CD4-positive, alpha-beta T cell (primary cell): ENCODE measurements at regions not wholly inside any gene's neighbourhood (a gene's known extent, or its start where the extent isn't known, plus 50 kb on each side); places are given as distances from the start of the nearest gene placed in this dataset.

ENCODE experiments used
- ATAC-seq: fragments of 200-7000 bp; cut with Tn5 transposase; one replicate; pipeline ENCODE4 v1.10.0; 2022; ENCODE audit warnings: mild to moderate bottlenecking; ENCODE audit not compliant: poor library complexity
- CTCF ChIA-PET: fragments of 350-600 bp; sonication (Branson Sonifier 250); formaldehyde crosslinking; loops from one replicate; lab custom pipeline; 2021; ENCODE audit warnings: antibody characterized with exemption, inconsistent platforms; lab: Charles Lee
- POLR2A ChIA-PET: fragments of 350-600 bp; sonication (Branson Sonifier 250); formaldehyde crosslinking; loops from one replicate; lab custom pipeline; 2021; ENCODE audit warnings: antibody characterized with exemption, inconsistent platforms; lab: Charles Lee
- DNase-seq, 14 experiments: peaks; one replicate each; pipeline ENCODE4 v3.0.0-alpha.2; 2013 to 2020; ENCODE audit warnings: mixed read lengths in 2 of 14
- H3K27ac ChIP-seq, 2 donors: one replicate each; pipeline versions ENCODE4 v1.5.1 to v1.7.0; 2013; ENCODE audit warnings: low read length in 2 of 2, low read depth in 1 of 2, mild to moderate bottlenecking in 1 of 2
- H3K27me3 ChIP-seq, 2 experiments: 1 replicate in 1 of 2; 2 replicates in 1 of 2; pipeline versions ENCODE4 v1.6.1 to v1.7.0; 2013; ENCODE audit warnings: low read length in 2 of 2, control low read depth in 1 of 2, mild to moderate bottlenecking in 1 of 2, moderate library complexity in 1 of 2; ENCODE audit not compliant: insufficient read depth in 2 of 2, control insufficient read depth in 1 of 2
- H3K36me3 ChIP-seq: one replicate; pipeline ENCODE4 v1.6.1; 2013; ENCODE audit warnings: low read length, control low read depth; ENCODE audit not compliant: insufficient read depth
- H3K4me1 ChIP-seq: one replicate; pipeline ENCODE4 v1.6.1; 2013; ENCODE audit warnings: low read length, control low read depth; ENCODE audit not compliant: insufficient read depth
- H3K4me3 ChIP-seq: one replicate; pipeline ENCODE4 v1.5.1; 2013; ENCODE audit warnings: mild to moderate bottlenecking, low read length, moderate library complexity
- H3K9me3 ChIP-seq, 2 experiments: 1 replicate in 1 of 2; 2 replicates in 1 of 2; pipeline versions ENCODE4 v1.6.1 to v1.7.0; 2013; ENCODE audit warnings: low read length in 2 of 2, mild to moderate bottlenecking in 2 of 2, control low read depth in 1 of 2, moderate library complexity in 1 of 2; ENCODE audit not compliant: control insufficient read depth in 1 of 2, insufficient read depth in 1 of 2
- H3K27ac Mint-ChIP-seq: one replicate; pipeline ENCODE4 v1.8.0; 2020; ENCODE audit warnings: mixed read lengths
- H3K27me3 Mint-ChIP-seq: one replicate; pipeline ENCODE4 v1.8.0; 2021; ENCODE audit warnings: mixed read lengths
- H3K36me3 Mint-ChIP-seq: one replicate; pipeline ENCODE4 v1.8.0; 2021; ENCODE audit warnings: low read depth, mixed read lengths
- H3K4me1 Mint-ChIP-seq: one replicate; pipeline ENCODE4 v1.8.0; 2021; ENCODE audit warnings: low read depth, mixed read lengths
- H3K4me3 Mint-ChIP-seq: one replicate; pipeline ENCODE4 v1.8.0; 2020; ENCODE audit warnings: mild to moderate bottlenecking, mixed read lengths
- H3K9me3 Mint-ChIP-seq: one replicate; pipeline ENCODE4 v1.8.0; 2020; ENCODE audit warnings: mixed read lengths
- intact Hi-C, 2 experiments: fragments of 100-400 bp; cut with DNase I in 1 of 2; cut with micrococcal nuclease in 1 of 2; formaldehyde crosslinking; loops; one replicate each; pipeline versions ENCODE4 v1.15.1 to v1.9.0; 2023 to 2025; cut with DNase I, micrococcal nuclease
- TF ChIP-seq, protein P1 (sequence below): fragments of 200-600 bp; IDR thresholded peaks from one replicate; pipeline ENCODE4 v1.8.0; 2022; ENCODE audit warnings: antibody characterized with exemption, mild to moderate bottlenecking

DNA sequence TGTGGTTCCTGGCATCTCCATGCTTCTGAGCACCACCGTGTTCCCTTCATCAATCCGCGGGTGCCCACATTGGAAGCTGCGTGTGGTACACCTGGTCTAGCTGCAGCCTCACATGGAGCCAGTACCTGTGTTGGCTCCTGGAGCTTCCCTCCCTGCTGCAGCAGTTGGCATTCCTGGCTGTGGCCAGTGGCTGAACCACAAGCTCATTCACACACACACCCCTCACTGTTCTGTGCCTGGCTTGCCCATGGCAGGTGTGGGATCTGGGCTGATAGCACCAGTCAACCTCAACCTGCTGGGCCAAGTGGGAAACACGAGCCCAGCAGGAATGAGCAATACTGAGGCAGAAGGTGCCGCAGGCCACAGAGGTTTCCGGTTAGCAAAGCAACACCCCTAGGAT, 256.2 kb upstream of the LRFN5 start:
- H3K27me3 Mint-ChIP-seq, result no peaks in the 10 kb centered on the region
- H3K4me1 Mint-ChIP-seq, result no peaks in the 10 kb centered on the region
- peaks cover 0 to 16% of the 10 kb centered on the region in 2 experiments for H3K9me3 ChIP-seq
- CTCF ChIA-PET, result no interaction called here
- intact Hi-C loops, result no loop called here
- no peaks in the 10 kb centered on the region for H3K4me1 ChIP-seq
- H3K36me3 Mint-ChIP-seq, result no peaks in the 10 kb centered on the region
- TF ChIP-seq, protein P1, sequence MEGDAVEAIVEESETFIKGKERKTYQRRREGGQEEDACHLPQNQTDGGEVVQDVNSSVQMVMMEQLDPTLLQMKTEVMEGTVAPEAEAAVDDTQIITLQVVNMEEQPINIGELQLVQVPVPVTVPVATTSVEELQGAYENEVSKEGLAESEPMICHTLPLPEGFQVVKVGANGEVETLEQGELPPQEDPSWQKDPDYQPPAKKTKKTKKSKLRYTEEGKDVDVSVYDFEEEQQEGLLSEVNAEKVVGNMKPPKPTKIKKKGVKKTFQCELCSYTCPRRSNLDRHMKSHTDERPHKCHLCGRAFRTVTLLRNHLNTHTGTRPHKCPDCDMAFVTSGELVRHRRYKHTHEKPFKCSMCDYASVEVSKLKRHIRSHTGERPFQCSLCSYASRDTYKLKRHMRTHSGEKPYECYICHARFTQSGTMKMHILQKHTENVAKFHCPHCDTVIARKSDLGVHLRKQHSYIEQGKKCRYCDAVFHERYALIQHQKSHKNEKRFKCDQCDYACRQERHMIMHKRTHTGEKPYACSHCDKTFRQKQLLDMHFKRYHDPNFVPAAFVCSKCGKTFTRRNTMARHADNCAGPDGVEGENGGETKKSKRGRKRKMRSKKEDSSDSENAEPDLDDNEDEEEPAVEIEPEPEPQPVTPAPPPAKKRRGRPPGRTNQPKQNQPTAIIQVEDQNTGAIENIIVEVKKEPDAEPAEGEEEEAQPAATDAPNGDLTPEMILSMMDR, result no peak
- H3K36me3 ChIP-seq, result no peaks in the 10 kb centered on the region
- no peak for ATAC-seq
- H3K4me3 Mint-ChIP-seq, result no peak overlapping the region
- no peak overlapping the region for H3K27ac ChIP-seq
- peaks cover 2% of the 10 kb centered on the region for H3K9me3 Mint-ChIP-seq
- H3K4me3 ChIP-seq, result no peak overlapping the region
- no peaks in the 10 kb centered on the region for H3K27me3 ChIP-seq
- POLR2A ChIA-PET, result no interaction called here
- no peak overlapping the region for H3K27ac Mint-ChIP-seq
- DNase-seq, result no peak

DNA sequence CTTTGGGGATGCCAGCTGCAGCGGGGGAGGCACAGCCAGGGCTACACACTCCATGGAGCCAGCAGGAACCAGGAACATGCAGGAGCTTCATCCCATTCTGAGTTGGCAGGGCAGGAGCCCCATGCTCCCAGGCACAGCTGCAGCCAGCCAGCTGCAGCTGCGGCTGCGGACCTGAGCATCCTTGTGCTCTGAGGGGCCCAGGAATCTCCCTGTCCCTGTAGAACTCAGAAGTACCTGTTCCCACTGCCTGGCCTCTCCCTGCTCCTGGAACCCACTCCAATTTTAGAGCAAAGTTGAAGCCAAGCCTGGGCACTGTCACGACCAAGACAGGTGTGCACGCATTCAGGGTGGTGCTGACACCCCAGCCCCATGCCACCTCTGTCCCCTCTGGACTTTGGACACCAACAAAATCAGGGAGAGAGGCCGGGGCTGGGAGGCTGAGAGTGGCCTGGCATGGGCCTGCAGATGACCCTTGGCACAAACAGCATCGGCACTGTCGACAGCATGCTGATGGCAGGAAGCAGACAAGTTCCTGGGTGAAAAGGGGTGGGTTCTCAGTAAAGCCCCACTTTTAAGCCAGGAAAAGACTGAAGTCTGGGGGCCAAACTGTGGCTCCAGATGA, 257.3 kb upstream of the LRFN5 start:
- no peaks in the 10 kb centered on the region for H3K4me1 Mint-ChIP-seq
- H3K27me3 Mint-ChIP-seq, result no peaks in the 10 kb centered on the region
- Histone ChIP-seq H3K4me1 (no peaks in the 10 kb centered on the region), H3K27me3 (no peaks in the 10 kb centered on the region), H3K9me3 (peaks cover 0 to 16% of the 10 kb centered on the region in 2 experiments), H3K27ac (no peak overlapping the region), H3K36me3 (no peaks in the 10 kb centered on the region), H3K4me3 (no peak overlapping the region)
- no peak overlapping the region for H3K27ac Mint-ChIP-seq
- ChIA-PET CTCF (no interaction called here), POLR2A (no interaction called here)
- DNase-seq, result no peak
- TF ChIP-seq, protein P1, result no peak
- peaks cover 2% of the 10 kb centered on the region for H3K9me3 Mint-ChIP-seq
- intact Hi-C loops, result no loop called here
- H3K36me3 Mint-ChIP-seq, result no peaks in the 10 kb centered on the region
- no peak for ATAC-seq
- H3K4me3 Mint-ChIP-seq, result no peak overlapping the region

- intact Hi-C loops, result no loop called here
- Histone ChIP-seq H3K4me1 (no peaks in the 10 kb centered on the region), H3K27ac (no peak overlapping the region), H3K27me3 (no peaks in the 10 kb centered on the region), H3K36me3 (no peaks in the 10 kb centered on the region), H3K9me3 (no peaks in the 10 kb centered on the region), H3K4me3 (no peak overlapping the region)
- no peak overlapping the region for H3K4me3 Mint-ChIP-seq
- no peaks in the 10 kb centered on the region for H3K36me3 Mint-ChIP-seq
- no peak overlapping the region for H3K27ac Mint-ChIP-seq
- TF ChIP-seq, protein P1, result no peak
- ChIA-PET POLR2A (no interaction called here), CTCF (no interaction called here)
- DNase-seq (no peak), ATAC-seq (no peak)
- no peaks in the 10 kb centered on the region for H3K27me3 Mint-ChIP-seq
- H3K4me1 Mint-ChIP-seq, result no peaks in the 10 kb centered on the region
- H3K9me3 Mint-ChIP-seq, result peaks cover 3% of the 10 kb centered on the region
Observed at GRCh38 chr14:41343857-41344256, 262.8 kb upstream of the LRFN5 start.
